H1 (cell line): ENCODE measurements at regions not wholly inside any gene's neighbourhood (a gene's known extent, or its start where the extent isn't known, plus 50 kb on each side); places are given as distances from the start of the nearest gene placed in this dataset.

ENCODE experiments used
- CHD7 ChIP-seq: fragments of 300-600 bp; sonication (generic); IDR thresholded peaks from 2 replicates; pipeline ENCODE4 v1.7.1; 2012; ENCODE audit warnings: low read length, moderate library complexity, mild to moderate bottlenecking, inconsistent platforms; ENCODE audit not compliant: insufficient replicate concordance
- GABPA ChIP-seq: IDR thresholded peaks from 2 replicates; pipeline ENCODE4 v1.6.1; 2011; ENCODE audit warnings: mild to moderate bottlenecking, low read length, moderate library complexity, borderline replicate concordance; ENCODE audit not compliant: insufficient read depth
- MAFK ChIP-seq: IDR thresholded peaks from 2 replicates; pipeline ENCODE4 v1.6.1; 2012; ENCODE audit warnings: low read depth, mild to moderate bottlenecking, improper control_type of control experiment, low read length
- SP4 ChIP-seq: IDR thresholded peaks from 2 replicates; pipeline ENCODE4 v1.6.1; 2012; ENCODE audit warnings: low read length, inconsistent platforms
- TBP ChIP-seq: IDR thresholded peaks from 2 replicates; pipeline ENCODE4 v1.6.1; 2011; ENCODE audit warnings: low read depth, low read length, improper control_type of control experiment
- TEAD4 ChIP-seq: IDR thresholded peaks from 2 replicates; pipeline ENCODE4 v1.6.1; 2012; ENCODE audit warnings: low read depth, low read length, inconsistent platforms, mixed read lengths

- TF ChIP-seq CHD7 (no peak), GABPA (no peak), SP4 (no peak), TEAD4 (no peak), TBP (no peak), MAFK (no peak)
Measured at GRCh38 chr3:13236557-13237173, 163.4 kb upstream of the IQSEC1 start (continued).
